Effector memory CD4-positive, alpha-beta T cell (primary cell): ENCODE measurements at regions not wholly inside any gene's neighbourhood (a gene's known extent, or its start where the extent isn't known, plus 50 kb on each side); places are given as distances from the start of the nearest gene placed in this dataset.
"Not testable (repeated sequence)": the region's sequence is repeated elsewhere in the genome, so short reads cannot be mapped to it uniquely, and the experiment has no call there.

Source experiments
- DNase-seq, 3 donors: peaks; one replicate each; pipeline ENCODE4 v3.0.0-alpha.2; 2020
- H3K27ac ChIP-seq: 2 replicates; pipeline ENCODE4 v1.7.0; 2013; ENCODE audit warnings: mild to moderate bottlenecking, low read length, moderate library complexity; ENCODE audit not compliant: insufficient read depth, poor library complexity, severe bottlenecking
- H3K27me3 ChIP-seq: replicated peaks from 2 replicates; pipeline ENCODE4 v1.7.0; 2013; ENCODE audit warnings: mild to moderate bottlenecking, low read length; ENCODE audit not compliant: insufficient read depth, control insufficient read depth, poor library complexity, severe bottlenecking
- H3K36me3 ChIP-seq: 2 replicates; pipeline ENCODE4 v1.7.0; 2013; ENCODE audit warnings: mild to moderate bottlenecking, low read length, moderate library complexity; ENCODE audit not compliant: control insufficient read depth, insufficient read depth
- H3K4me1 ChIP-seq: 2 replicates; pipeline ENCODE4 v1.7.0; 2013; ENCODE audit warnings: low read length, mild to moderate bottlenecking; ENCODE audit not compliant: control insufficient read depth, insufficient read depth, poor library complexity, severe bottlenecking
- H3K4me3 ChIP-seq: 2 replicates; pipeline ENCODE4 v1.7.0; 2013; ENCODE audit warnings: low read length, low read depth, mild to moderate bottlenecking; ENCODE audit not compliant: insufficient read depth, poor library complexity, severe bottlenecking
- H3K9me3 ChIP-seq: 2 replicates; pipeline ENCODE4 v1.7.0; 2013; ENCODE audit warnings: mild to moderate bottlenecking, low read length, moderate library complexity; ENCODE audit not compliant: control insufficient read depth

DNA sequence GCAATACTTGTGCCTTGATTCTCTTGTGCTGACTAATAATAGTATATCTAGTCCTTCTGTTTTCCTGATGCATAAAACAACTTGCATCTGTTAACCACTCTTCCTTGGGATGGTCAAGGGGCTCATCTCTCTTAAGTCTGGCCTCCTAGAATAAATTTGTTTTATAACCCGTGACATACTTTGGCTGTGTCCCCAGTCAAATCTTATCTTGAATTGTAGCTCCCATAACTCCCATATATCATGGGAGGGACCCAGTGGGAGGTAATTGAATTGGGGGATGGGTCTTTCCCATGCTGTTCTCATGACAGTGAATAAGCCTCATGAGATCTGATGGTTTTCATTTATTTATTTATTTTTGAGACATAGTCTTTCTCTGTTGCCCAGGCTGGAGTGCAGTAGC lies 146.2 kb downstream of the ALG10 start:
- not testable (repeated sequence) for H3K27ac ChIP-seq, H3K36me3 ChIP-seq, H3K4me3 ChIP-seq, DNase-seq, H3K27me3 ChIP-seq, H3K9me3 ChIP-seq, H3K4me1 ChIP-seq

DNA sequence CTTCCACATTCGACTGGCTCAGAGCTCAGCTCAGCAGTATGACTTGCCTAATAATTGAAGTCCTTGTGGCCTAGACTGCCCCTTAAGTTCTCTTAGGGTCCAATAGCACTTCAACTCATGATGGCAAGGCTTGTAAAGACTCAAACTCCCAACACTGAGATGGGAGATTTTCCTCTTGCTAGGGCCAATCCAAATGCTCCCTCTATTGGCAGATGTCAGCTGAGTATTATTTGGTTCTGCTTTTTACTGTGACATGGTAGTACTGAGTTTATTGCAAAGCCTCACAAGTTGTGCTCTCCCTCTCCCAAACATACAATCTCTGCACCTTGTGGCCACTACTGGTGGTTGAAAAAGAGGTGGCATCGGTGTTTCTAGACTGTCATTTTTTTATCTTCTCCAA lies 164.2 kb downstream of the ALG10 start:
- Histone ChIP-seq H3K27ac (no peak overlapping the region), H3K27me3 (no peaks in the 10 kb centered on the region), H3K36me3 (no peaks in the 10 kb centered on the region), H3K9me3 (no peaks in the 10 kb centered on the region), H3K4me1 (no peaks in the 10 kb centered on the region), H3K4me3 (no peak overlapping the region)
- DNase-seq, result no peak

DNA sequence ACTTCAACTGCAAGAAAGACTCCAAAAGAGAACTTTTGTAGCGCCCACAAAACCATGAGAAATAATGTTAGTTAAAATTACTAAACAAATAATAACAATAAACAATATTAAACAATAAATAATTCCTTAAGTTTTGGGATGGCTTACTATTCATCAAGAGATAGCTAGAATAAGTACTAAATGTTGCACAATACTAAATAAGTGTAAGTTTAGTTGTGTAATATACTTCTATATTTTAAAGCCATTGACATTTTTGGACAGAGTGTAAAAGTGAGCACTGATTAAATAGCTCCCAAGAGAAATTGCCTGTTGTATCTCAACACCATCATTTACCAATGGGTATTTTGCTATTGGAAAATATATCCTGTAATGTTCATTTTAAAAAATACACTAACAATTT lies 166.7 kb downstream of the ALG10 start:
- no peak for DNase-seq
- no peaks in the 10 kb centered on the region for H3K4me1 ChIP-seq
- H3K36me3 ChIP-seq, result no peaks in the 10 kb centered on the region
- H3K9me3 ChIP-seq, result no peaks in the 10 kb centered on the region
- H3K27me3 ChIP-seq, result no peaks in the 10 kb centered on the region
- no peak overlapping the region for H3K27ac ChIP-seq
- H3K4me3 ChIP-seq, result no peak overlapping the region

DNA sequence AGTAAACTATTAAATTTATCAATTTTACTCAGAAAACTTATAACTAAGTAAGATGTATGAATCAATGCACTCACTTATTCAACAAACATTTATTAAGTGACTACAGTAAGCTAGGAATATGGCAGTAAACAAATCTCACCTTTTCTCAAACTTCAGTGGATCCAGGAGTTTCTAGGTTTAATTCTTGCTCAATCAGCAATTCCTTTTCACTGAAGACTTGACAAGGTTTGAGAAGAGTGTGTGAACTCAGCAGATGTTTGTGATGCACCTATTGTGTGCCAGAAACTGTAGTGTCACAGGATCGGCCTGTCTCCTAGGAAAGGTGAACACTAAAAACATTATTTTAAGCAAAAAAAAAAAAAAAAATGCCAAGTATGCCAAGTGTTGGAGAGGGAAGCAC lies 167.8 kb downstream of the ALG10 start:
- Histone ChIP-seq H3K36me3 (no peaks in the 10 kb centered on the region), H3K4me1 (no peaks in the 10 kb centered on the region), H3K27me3 (no peaks in the 10 kb centered on the region), H3K9me3 (no peaks in the 10 kb centered on the region), H3K4me3 (no peak overlapping the region), H3K27ac (no peak overlapping the region)
- DNase-seq, result no peak

DNA sequence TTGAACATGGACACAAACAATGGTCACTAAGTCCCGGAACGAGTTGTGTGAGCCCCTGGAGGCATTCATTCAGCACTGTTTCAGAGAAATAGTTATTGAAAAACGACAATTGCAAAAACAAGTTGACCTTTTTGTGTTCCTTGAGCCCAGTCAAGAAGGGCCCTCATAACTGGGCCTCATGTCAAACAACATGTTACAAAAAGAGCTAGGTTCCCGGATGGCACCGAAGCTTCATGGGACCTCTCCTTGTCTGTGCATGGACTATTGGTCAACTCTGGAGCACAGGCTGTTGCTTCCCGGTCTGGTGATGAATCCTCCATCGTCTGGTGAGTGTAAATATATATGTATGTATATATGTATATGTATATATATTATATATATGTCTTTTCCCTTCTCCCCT lies 176.6 kb downstream of the ALG10 start:
- Histone ChIP-seq H3K36me3 (no peaks in the 10 kb centered on the region), H3K4me3 (no peak overlapping the region), H3K4me1 (no peaks in the 10 kb centered on the region), H3K27me3 (no peaks in the 10 kb centered on the region), H3K27ac (no peak overlapping the region), H3K9me3 (no peaks in the 10 kb centered on the region)
- DNase-seq, result no peak

DNA sequence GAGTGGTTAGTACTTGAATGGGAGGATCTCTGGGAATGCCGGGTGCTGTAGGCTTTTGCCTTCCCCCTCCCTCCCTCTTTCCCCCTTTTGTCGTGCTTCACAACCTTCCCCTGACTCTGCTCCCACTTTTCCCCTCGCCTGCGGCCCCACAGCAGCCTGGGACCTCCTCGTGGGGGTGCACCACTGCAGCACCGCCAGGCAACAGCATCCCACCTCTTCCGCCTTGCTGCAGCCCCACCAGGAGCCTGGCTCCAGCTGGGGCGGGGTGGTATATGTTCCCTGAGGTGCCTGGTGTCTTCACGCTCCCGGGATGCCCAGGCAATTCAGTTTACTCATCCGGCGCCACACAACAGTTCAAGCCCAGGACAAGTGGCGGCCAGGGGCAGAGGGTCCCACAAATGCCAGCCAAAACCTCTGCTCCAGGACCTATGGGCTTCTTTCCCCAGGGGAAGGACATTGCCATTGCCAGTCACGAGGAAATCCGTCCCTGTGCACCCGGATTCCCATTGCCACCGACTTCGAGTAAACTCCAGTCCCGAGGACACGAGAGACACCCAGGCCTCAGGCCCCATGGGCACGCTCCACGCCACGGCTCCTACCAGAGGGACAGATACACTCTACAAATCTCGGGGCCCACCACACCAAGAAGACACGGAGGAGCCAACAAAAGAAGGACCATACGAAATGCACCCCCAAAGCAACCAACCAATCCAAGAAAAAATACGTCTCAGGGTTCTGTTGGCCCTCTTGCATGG lies 181.7 kb downstream of the ALG10 start:
- H3K27me3 ChIP-seq, result no peaks in the 10 kb centered on the region
- DNase-seq, result no peak
- no peaks in the 10 kb centered on the region for H3K4me1 ChIP-seq
- H3K36me3 ChIP-seq, result no peaks in the 10 kb centered on the region
- H3K27ac ChIP-seq, result no peak overlapping the region
- H3K4me3 ChIP-seq, result no peak overlapping the region
- no peaks in the 10 kb centered on the region for H3K9me3 ChIP-seq

DNA sequence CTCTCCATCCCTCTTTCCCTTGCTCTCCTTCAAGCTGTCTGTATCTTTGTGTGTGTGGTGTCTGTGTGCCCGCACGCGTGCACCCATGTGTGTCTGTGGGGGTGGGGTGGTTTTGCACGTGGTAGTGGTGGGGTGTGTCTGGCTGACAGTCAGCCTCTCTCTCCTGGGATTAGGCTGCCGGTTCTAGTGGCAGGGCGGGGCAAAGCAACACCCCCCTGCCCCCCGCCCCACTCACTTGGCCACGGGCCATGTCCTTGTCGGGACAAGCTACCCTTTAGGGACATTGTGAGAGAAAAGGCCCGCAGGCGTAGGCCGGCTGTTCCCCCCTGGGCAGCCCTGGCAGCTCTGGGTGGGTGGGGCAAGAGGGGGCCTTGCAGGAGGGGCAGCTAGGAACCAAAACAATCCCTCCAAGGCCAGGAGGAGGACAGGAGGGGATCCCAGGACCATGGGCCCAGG lies 182.6 kb downstream of the ALG10 start:
- no peak overlapping the region for H3K27ac ChIP-seq
- no peaks in the 10 kb centered on the region for H3K4me1 ChIP-seq
- H3K9me3 ChIP-seq, result no peaks in the 10 kb centered on the region
- DNase-seq, result no peak
- no peaks in the 10 kb centered on the region for H3K27me3 ChIP-seq
- no peak overlapping the region for H3K4me3 ChIP-seq
- no peaks in the 10 kb centered on the region for H3K36me3 ChIP-seq

DNA sequence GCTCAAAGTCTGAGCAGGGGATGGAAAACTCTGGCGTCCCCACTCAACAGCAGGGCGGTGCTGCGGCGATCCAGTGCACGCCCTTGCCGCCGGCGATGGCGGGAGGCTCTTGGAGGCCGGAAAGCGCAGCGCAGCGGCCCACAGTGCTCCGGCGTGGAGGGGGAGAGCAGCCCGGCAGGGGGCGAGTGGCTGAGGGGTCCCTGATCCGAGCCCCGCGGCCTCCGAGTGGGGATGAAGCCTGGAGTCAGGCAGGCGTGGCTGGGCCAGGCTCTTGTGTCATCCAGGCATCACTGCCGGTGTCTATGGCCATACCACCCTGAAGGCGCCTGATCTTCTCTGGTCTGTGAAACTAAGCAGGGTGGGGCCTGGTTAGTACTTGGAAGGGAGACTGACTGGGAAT lies 183.1 kb downstream of the ALG10 start:
- Histone ChIP-seq H3K4me3 (no peak overlapping the region), H3K36me3 (no peaks in the 10 kb centered on the region), H3K9me3 (no peaks in the 10 kb centered on the region), H3K27ac (no peak overlapping the region), H3K4me1 (no peaks in the 10 kb centered on the region), H3K27me3 (no peaks in the 10 kb centered on the region)
- DNase-seq, result no peak

DNA sequence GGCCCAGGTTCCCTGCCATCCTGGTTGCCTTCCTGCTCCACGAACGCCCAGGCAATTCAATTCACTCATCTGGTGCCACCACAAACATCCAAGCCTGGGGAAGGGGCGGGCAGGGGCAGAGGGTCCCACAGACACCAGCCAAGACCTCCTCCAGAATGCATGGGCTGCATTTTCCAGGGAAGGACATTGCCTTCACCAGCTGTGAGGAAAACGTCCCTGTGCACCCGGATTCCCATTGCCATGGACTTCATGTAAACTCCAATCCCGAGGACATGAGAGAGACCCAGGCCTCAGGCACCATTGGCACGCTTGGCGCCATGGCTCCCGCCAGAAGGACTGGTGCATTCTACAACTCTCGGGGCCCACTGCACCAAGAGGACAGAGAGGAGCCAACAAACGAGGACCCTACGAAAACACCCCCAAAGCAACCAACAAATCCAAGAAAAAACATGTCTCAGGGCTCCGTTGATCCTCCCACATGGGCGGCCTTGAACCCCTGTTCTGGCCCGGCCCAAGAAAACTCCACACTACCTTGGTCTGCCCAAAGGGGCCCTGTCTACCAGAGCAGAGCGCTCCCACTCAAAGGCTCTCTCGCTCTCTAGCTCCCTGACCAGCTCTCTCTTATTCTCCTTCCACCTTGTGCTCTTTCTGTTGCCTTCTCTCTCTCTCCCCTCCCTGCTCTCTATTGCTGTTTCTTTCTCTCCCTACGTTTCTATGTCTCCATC lies 183.9 kb downstream of the ALG10 start:
- H3K36me3 ChIP-seq, result no peaks in the 10 kb centered on the region
- DNase-seq, result no peak
- no peak overlapping the region for H3K27ac ChIP-seq
- H3K4me3 ChIP-seq, result no peak overlapping the region
- no peaks in the 10 kb centered on the region for H3K27me3 ChIP-seq
- no peaks in the 10 kb centered on the region for H3K9me3 ChIP-seq
- no peaks in the 10 kb centered on the region for H3K4me1 ChIP-seq

DNA sequence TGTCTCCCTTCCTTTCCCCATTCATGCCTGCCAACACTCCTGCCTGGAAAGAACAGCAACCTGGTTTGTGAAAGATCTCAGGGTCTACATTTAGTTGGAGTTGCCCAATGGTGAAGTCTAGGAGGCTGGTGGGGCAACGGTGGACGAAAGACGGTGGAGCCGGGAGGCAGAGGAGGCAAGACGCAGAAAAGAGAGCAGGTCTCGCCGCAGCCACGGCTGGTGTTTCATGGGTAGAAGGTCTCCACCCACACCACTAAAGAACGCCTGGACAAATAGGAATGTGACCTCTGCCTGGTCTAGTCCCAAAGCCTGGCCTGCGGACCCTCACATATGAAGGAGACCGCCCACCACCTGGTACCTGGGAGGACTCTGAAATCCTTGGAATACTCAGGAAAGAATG lies 185.6 kb downstream of the ALG10 start:
- no peak for DNase-seq
- Histone ChIP-seq H3K27ac (no peak overlapping the region), H3K9me3 (no peaks in the 10 kb centered on the region), H3K36me3 (no peaks in the 10 kb centered on the region), H3K4me1 (no peaks in the 10 kb centered on the region), H3K4me3 (no peak overlapping the region), H3K27me3 (no peaks in the 10 kb centered on the region)
